ENCODE measurements at regions not wholly inside any gene's neighbourhood (a gene's known extent, or its start where the extent isn't known, plus 50 kb on each side); places are given as distances from the start of the nearest gene placed in this dataset.

DNA sequence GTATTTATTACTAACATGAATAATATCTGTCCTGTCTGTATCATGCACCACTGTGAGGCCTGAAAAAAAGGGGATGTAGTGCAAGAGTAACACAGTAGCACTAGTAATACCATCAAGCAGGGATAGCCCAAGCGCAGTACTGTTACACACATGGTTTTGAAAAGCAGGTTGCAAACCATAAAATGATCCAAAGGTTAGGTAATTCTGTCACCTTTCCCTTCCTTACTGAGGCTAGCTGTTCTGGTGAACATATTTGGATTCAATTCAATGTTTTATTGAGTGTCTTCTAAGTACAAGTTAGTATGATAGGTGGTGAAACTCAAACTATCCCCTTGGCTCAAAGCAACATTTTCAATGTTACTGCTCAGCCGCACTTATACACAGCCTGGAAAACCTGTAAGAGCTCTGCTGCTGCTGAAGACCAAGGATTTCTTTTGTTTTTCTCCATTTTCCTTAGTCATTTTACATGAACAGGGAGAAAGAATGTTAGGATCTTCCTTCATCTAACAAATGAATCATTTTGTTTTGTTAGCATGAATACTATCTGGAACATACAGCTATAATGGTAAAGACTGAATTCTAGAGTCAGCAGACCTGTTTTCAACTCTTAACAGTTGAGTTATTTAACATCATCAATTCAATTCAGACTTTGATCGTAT, 102.5 kb upstream of the ITPRID2 start:
- H3K9me3 Mint-ChIP-seq (ENCODE audit: unreplicated experiment), result no peaks in the 10 kb centered on the region
- H3K4me1 Mint-ChIP-seq (ENCODE audit: unreplicated experiment), result peaks cover 26% of the 10 kb centered on the region
- H3K27me3 Mint-ChIP-seq (ENCODE audit: unreplicated experiment), result peaks cover 2% of the 10 kb centered on the region
- no peaks in the 10 kb centered on the region for H3K36me3 Mint-ChIP-seq (ENCODE audit: low read depth, unreplicated experiment)
- no peak overlapping the region for H3K27ac Mint-ChIP-seq (ENCODE audit: unreplicated experiment)
- H3K4me3 Mint-ChIP-seq (ENCODE audit: unreplicated experiment), result no peak overlapping the region
- DNase-seq (ENCODE audit: low spot score), result no peak
- TF ChIP-seq, protein P1, sequence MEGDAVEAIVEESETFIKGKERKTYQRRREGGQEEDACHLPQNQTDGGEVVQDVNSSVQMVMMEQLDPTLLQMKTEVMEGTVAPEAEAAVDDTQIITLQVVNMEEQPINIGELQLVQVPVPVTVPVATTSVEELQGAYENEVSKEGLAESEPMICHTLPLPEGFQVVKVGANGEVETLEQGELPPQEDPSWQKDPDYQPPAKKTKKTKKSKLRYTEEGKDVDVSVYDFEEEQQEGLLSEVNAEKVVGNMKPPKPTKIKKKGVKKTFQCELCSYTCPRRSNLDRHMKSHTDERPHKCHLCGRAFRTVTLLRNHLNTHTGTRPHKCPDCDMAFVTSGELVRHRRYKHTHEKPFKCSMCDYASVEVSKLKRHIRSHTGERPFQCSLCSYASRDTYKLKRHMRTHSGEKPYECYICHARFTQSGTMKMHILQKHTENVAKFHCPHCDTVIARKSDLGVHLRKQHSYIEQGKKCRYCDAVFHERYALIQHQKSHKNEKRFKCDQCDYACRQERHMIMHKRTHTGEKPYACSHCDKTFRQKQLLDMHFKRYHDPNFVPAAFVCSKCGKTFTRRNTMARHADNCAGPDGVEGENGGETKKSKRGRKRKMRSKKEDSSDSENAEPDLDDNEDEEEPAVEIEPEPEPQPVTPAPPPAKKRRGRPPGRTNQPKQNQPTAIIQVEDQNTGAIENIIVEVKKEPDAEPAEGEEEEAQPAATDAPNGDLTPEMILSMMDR (IDR thresholded peaks at IDR 0.05; ENCODE audit: unreplicated experiment), result no peak

DNA sequence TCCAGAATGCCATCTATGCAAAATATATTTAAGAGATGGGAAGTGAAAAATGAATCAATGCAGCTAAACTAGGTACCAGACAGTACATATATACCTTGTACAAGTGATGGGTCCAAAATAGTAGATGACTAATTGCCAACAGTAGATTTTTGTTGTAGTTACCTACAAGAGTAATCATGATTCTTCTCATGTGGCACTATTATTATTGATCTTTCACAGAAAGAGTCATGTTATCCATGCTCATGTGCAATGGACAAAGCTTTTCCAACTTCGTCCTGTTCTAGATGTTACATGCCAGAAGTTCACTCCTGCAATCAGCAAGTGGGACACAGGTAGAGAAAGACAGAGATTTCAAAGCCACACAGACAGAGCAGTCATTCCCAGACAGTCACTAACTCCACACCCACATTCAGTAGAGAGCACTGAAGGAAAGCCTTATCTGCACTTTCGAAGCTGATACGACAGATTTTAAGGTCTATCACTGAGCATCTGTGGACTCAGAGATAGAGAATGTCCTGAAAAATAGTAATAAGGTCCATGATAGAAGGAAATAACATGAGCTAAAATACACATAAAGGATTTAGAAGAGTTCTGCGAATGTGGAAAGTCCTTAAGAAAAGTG, 101.6 kb upstream of the ITPRID2 start:
- no peak overlapping the region for H3K27ac Mint-ChIP-seq (ENCODE audit: unreplicated experiment)
- H3K27me3 Mint-ChIP-seq (ENCODE audit: unreplicated experiment), result peaks cover 2% of the 10 kb centered on the region
- TF ChIP-seq, protein P1 (IDR thresholded peaks at IDR 0.05; ENCODE audit: unreplicated experiment), result no peak
- no peak for DNase-seq (ENCODE audit: low spot score)
- H3K4me1 Mint-ChIP-seq (ENCODE audit: unreplicated experiment), result peaks cover 26% of the 10 kb centered on the region
- no peak overlapping the region for H3K4me3 Mint-ChIP-seq (ENCODE audit: unreplicated experiment)
- no peaks in the 10 kb centered on the region for H3K9me3 Mint-ChIP-seq (ENCODE audit: unreplicated experiment)
- no peaks in the 10 kb centered on the region for H3K36me3 Mint-ChIP-seq (ENCODE audit: low read depth, unreplicated experiment)

DNA sequence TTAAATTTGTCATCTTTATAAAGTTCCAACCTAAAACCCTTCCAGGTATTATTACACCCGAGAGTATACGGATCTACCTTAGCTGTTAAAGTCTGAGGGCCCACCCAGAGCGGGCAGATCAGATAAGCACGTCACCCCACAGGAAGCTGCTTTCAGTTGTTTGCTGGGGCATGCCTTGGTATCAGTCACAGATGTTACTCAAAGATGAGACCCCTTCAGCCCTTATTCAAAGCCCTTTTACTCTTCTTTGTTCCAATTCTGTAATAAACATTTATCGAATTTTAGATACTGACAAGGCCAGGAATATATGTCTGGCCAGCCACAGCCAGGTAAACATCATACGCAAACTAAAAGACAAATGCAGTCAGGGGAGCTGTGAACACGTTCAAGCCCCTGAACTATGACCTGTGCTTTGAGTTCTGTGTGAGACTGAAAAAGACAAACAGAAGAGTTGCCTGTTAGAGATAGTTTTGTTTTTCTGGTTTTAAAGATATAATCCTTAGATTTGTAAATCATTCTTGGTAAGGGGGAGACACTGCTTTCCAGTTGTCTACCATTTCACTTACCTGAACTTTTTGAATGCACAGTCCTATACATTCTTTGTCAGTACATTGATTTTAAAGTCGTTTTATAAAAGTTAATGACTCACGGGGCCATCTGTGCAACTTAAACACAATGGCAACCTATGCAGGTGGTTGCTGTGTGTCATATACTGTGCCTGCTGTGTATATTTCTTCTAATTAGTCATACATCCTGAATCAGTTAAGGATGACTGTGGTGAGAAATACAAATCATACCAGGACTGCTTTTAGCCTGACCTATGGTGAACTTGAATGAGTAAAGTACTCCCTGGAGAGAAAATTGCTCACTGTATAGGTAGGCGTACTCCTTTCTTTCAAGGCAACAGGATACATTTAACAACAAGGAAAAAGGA, 100.5 kb upstream of the ITPRID2 start:
- Mint-ChIP-seq H3K4me1 (ENCODE audit: unreplicated experiment) (peaks cover 25% of the 10 kb centered on the region), H3K36me3 (ENCODE audit: low read depth, unreplicated experiment) (no peaks in the 10 kb centered on the region)

DNA sequence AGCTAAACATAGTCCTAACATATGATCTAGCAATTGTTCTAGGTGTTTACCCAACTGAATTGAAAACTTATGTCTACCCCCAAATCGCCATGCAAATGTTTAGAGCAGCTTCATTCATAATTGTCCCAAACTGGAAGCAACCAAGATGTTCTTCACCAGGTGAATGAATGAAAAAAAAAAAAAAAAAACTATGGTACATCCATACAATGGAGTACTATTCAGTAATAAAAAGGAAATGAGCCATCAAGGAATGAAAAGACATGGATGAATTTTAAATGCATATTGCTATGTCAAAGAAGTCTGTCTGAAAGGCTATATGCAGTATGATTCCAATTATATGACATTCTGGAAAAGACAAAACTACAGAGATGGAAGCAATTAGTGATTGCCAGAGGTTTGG, 98.6 kb upstream of the ITPRID2 start:
- H3K4me1 Mint-ChIP-seq (ENCODE audit: unreplicated experiment), result peaks cover 14% of the 10 kb centered on the region
- H3K27me3 Mint-ChIP-seq (ENCODE audit: unreplicated experiment), result no peaks in the 10 kb centered on the region
- DNase-seq (ENCODE audit: low spot score), result no peak
- H3K9me3 Mint-ChIP-seq (ENCODE audit: unreplicated experiment), result no peaks in the 10 kb centered on the region
- TF ChIP-seq, protein P1 (IDR thresholded peaks at IDR 0.05; ENCODE audit: unreplicated experiment), result no peak
- no peaks in the 10 kb centered on the region for H3K36me3 Mint-ChIP-seq (ENCODE audit: low read depth, unreplicated experiment)
- H3K4me3 Mint-ChIP-seq (ENCODE audit: unreplicated experiment), result no peak overlapping the region
- H3K27ac Mint-ChIP-seq (ENCODE audit: unreplicated experiment), result no peak overlapping the region

More for the DNA sequence above, 100.5 kb upstream of the ITPRID2 start:
- no peak for DNase-seq (ENCODE audit: low spot score)
- no peak overlapping the region for H3K27ac Mint-ChIP-seq (ENCODE audit: unreplicated experiment)
- no peaks in the 10 kb centered on the region for H3K9me3 Mint-ChIP-seq (ENCODE audit: unreplicated experiment)
- peaks cover 2% of the 10 kb centered on the region for H3K27me3 Mint-ChIP-seq (ENCODE audit: unreplicated experiment)
- H3K4me3 Mint-ChIP-seq (ENCODE audit: unreplicated experiment), result no peak overlapping the region
- TF ChIP-seq, protein P1 (IDR thresholded peaks at IDR 0.05; ENCODE audit: unreplicated experiment), result no peak

Data from endothelial cell (in vitro differentiated cells).